HG03060 (cell line): ENCODE measurements at regions not wholly inside any gene's neighbourhood (a gene's known extent, or its start where the extent isn't known, plus 50 kb on each side); places are given as distances from the start of the nearest gene placed in this dataset.
"Not testable (repeated sequence)": the region's sequence is repeated elsewhere in the genome, so short reads cannot be mapped to it uniquely, and the experiment has no call there.

Experiments
- ATAC-seq: cut with Tn5 transposase; IDR thresholded peaks from one replicate; pipeline ENCODE4 v1.9.1; 2021; ENCODE audit warnings: low read depth, moderate number of reproducible peaks; ENCODE audit not compliant: unreplicated experiment

- ATAC-seq: no peak
Measured at GRCh38 chr11:82082976-82083375, 650.7 kb downstream of the FAM181B start.

GRCh38 chr11:82080160-82080559 is 653.5 kb downstream of the FAM181B start:
- ATAC-seq: no peak

- ATAC-seq: no peak
Measured at GRCh38 chr11:82076126-82076525, 657.5 kb downstream of the FAM181B start.

GRCh38 chr11:82059505-82059904 is 674.2 kb downstream of the FAM181B start:
- ATAC-seq: no peak

GRCh38 chr11:82056450-82056849 is 677.2 kb downstream of the FAM181B start:
- no peak for ATAC-seq

GRCh38 chr11:82049199-82049598 is 684.5 kb downstream of the FAM181B start:
- no peak for ATAC-seq

GRCh38 chr11:82047200-82047599 is 686.5 kb downstream of the FAM181B start:
- ATAC-seq: no peak

- ATAC-seq: no peak
Measured at GRCh38 chr11:82046778-82047177, 686.9 kb downstream of the FAM181B start.

- ATAC-seq: no peak
Measured at GRCh38 chr11:82045748-82046457, 687.8 kb downstream of the FAM181B start.

- no peak for ATAC-seq
Measured at GRCh38 chr11:82043316-82043715, 690.3 kb downstream of the FAM181B start.

GRCh38 chr11:82041764-82042163 is 691.9 kb downstream of the FAM181B start:
- ATAC-seq: no peak

- ATAC-seq: no peak
Measured at GRCh38 chr11:82038154-82038553, 695.5 kb downstream of the FAM181B start.

GRCh38 chr11:82034527-82034926 is 699.1 kb downstream of the FAM181B start:
- ATAC-seq: no peak

GRCh38 chr11:82027335-82027734 is 706.3 kb downstream of the FAM181B start:
- not testable (repeated sequence) for ATAC-seq

- ATAC-seq: no peak
Measured at GRCh38 chr11:82024760-82025159, 708.9 kb downstream of the FAM181B start.

GRCh38 chr11:82012276-82012675 is 721.4 kb downstream of the FAM181B start:
- ATAC-seq: no peak

- no peak for ATAC-seq
Measured at GRCh38 chr11:82009133-82009532, 724.5 kb downstream of the FAM181B start.

GRCh38 chr11:82007521-82007920 is 726.1 kb downstream of the FAM181B start:
- ATAC-seq: no peak

GRCh38 chr11:82004537-82005213 is 729.0 kb downstream of the FAM181B start:
- ATAC-seq: no peak

GRCh38 chr11:82003671-82004515 is 729.8 kb downstream of the FAM181B start:
- ATAC-seq: no peak

GRCh38 chr11:82003024-82003423 is 730.6 kb downstream of the FAM181B start:
- ATAC-seq: no peak
